Brain pericyte (primary cell): ENCODE measurements at regions not wholly inside any gene's neighbourhood (a gene's known extent, or its start where the extent isn't known, plus 50 kb on each side); places are given as distances from the start of the nearest gene placed in this dataset.

Experiments
- DNase-seq: peaks from one replicate; pipeline ENCODE4 v3.0.0-alpha.2; 2012; ENCODE audit warnings: low read depth, low spot score

DNA sequence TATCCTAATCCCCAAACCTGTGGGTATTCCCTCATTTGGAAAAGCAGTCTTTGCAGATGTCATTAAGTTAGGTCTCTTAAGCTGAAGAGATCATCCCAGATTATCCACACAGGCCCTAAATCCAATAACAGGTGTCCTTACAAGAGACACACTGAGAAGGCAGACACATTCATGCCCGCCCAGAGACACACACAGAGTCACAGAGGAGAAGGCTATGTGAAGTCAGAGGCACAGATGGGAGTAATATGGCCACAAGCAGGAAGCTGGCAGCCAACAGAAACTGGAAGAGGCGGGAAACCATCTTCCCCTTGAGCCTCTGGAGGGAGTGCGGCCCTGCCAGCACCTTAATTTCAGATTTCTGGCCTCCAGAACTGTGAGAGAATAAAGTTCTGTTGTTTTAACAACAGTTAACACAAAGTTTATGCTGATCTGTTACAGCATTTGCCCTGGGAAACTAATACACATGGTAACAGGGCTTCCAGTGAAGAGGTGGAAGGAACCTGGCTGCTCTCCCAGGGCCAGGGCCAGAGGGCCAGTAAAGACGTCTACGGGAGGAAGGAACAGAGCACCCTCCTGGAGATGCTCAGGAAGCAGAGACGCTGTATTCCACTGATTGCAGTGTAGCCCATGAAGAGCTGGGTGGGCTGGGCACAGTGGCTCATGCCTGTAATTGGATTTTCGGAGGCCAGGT, 217.5 kb downstream of the GLI2 start:
- no peak for DNase-seq

DNA sequence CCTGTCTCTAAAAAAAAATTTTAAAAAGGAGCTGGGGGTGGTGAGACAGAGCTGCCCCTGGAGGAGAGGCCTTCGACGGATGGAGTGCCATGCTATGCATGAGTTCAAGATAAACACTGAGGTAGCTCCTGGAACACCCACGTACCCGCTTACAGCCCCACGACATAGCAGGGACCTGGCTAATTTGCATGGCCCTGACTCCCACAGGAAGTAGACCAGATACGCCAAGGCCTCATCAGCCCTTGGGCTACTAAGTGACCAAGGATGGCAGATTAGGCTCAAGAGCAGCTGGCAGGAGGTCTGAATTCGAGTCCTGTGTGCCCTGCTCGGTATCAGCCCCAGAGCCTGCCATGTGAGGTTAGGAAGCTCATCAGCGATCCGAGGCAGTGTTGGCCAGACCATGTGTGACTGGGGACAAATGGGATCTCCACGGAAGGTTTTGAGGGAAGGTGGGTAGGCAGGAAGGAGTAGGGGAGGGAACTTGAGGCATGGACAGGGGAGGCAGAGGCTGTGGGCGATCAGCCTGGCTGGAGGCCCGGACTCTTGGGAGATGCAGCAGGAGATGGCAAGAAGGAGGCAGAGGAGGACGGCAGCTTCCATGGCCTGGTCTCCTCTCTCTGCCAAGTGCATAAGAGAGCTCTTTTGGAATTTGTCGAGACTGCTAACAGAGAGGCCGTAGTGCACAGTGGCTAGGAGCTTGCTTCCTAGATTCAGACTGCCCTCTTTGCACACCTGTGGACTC, 218.3 kb downstream of the GLI2 start:
- no peak for DNase-seq

DNA sequence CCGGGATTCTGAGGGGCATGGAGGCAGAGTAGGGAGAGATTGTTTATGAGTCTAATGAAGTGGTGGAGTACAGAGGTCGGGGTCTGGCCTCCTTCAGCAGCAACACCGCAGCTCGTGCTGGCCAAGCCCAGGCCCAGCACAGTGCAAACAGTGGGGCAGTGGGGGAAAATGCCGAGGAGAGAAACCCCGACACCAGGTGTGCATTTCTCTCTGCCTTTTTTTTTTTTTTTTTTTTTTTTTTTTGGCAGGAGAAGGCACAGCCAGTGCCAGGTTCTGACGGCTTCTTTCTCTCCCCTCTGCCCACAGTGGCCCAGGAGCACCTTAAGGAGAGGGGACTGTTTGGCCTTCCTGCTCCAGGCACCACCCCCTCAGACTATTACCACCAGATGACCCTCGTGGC, 219.3 kb downstream of the GLI2 start:
- DNase-seq = no peak

DNA sequence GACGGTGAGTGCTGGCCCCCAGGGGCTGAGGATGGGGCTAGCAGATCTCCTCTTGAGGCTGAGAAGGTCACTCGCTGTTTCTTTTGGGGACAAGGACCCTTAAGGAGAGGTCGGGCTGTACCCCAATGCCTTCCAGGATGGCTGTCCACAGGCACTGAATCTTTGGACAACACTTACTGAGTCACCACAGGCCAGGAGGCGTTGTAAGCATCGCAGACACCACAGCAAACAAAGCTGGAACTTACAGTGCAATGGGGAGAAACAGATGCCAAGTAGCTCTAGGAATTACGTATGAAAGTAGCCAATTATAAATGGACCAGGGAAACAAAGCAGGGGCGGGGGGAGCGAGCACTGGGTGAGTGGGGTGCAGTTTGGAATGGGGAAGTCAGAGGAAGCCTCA, 219.8 kb downstream of the GLI2 start:
- no peak for DNase-seq

DNA sequence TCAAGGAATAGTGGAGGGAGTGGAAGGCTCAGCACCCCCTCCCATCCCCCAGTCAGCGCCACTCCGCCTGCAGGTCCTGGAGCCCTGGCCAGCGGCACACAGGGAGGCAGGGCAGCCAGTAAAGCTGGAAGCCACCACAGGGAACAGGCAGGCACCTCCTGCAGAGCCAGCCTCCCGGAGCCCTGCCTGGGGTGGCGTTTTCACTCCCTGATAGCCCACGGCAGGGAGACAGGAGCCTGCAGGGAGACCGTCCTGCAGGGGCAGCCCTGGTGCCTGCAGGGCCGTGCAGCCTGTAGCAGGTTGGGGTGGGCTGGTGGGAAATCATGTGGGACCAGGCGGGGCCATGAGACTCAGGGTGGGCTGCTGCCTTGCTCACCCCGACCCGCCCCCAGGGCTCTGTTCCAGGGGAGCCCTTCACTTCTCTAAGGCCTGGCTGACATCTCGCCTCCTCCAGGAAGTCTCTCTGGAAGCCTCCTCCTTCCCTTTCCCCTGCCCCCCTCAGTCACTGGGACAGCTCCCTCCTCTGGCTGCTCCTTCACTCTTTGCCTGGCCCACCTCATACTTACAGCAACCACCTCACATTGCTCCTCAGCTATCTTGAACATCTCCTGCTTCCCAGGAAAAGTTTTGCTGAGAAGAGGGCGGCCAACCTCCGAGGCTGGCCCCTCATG, 221.0 kb downstream of the GLI2 start:
- DNase-seq = no peak

DNA sequence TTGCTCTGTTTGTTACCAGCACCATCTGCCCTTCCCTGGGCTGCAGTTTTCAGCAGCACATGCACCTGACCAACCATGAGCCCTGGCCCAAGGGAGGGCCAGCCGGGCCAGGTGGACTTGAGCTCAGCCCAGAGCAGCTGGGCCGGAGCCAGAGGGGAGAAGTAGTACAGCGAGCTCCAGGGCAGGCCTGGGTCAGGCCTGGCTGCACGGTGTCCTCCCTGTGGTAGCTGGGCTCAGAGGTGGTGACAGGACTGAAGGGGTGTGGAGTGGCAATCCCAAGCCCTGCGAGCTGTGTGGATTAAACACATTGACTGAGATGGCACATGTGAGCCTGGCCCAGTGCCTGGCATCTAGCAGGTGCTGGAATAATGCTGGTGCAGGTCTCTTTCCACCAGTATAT, 222.2 kb downstream of the GLI2 start:
- no peak for DNase-seq

DNA sequence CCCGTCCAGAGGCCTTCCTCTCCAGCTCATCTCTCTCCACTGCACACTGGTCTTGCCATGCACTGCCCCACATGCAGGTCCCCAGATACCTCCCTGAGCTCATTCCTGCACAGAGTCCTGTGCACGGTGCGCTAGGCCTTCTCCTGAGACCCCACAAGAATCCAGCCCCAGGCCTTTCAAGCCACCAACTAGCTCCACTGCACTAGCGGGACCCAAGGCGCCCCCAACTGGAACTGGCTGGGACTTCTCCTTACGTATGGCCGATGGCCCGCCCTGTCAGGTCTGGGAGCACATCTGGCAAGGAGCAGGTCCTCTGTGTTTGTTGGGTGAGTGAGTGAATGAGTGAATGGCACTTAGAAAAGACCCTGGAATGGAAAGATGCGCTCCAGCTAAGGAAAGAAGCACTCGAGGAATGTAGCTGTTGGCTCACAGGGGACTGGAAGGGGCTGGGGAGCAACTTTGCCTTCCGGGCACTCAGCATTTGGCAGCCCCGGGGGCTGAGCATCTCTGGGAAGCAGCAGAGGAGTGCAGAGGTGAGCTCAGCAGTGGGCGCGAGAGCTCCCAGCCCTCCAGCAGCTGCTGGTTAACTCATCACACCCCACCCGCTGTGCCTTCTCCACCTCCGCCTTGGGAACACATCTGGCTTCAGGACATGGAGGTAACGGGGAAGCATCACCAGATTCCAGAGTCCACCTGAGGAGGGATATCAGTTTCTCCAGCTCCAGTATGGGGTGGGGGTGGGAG, 223.1 kb downstream of the GLI2 start:
- no peak for DNase-seq

DNA sequence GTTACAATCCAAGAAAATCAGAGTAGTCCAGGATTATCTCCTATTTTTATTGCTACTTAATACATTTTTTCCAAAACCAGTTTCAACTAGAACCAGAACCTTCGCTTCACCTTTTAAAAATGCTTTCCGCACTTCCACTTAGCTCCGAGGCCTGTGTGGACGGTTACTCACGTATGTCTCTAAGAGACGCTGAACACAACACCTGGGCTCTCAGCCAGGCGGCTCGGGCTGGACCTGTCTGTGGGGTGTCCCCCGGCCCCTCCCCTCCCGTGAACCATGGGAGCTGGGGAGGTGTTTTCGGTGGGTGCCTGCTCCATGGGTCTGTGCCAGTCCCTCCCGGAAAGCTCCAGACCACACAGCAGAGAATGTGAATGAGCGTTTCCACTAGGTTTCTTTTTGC, 223.8 kb downstream of the GLI2 start:
- DNase-seq = no peak

DNA sequence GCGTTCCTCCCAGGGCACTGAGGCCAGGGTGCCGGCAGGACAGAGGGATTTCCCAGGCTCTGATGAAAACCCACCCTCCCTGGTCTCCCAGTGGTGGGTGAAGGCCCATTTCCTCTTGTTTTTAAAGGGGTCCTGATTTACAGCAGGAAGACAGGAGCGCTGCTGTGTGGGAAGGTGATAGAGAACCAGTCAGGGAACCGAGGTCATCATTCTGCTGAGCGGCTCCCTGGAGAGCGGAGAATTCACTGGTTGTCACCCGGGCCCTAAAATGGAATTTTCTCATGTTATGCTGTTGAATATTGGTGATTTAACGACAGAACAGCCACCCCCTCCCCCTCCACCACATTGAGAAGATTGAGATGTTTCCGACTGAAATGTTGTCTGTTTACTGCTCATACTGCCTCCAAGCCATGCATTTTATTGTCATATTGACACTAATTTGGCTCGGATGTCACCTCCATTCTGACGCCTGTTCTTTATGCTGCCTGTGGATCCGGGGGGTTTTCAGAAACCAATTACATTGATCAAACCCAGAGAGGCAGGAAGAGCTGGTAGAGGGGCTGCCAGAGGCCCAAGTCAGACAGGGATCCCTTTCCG, 225.2 kb downstream of the GLI2 start:
- no peak for DNase-seq

DNA sequence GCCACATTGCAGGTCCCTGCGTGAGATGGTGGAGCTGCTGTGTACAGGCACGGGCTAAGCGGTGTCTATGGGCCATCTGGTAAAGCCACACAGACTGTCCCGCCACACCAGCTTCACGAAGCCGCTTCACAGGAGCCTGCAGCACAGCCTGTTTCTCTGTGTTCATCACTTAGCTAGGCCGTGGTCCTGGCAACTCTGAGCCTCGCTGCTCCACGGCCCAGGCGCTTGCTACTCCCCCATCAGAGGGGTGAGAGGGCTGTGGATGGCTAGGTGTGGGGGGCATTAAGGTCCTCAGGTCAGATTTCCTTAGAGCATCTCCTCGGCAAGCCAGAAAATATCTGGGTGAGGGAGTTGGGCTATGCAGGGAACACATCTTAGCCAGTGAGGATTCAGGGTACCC, 225.7 kb downstream of the GLI2 start:
- no peak for DNase-seq

DNA sequence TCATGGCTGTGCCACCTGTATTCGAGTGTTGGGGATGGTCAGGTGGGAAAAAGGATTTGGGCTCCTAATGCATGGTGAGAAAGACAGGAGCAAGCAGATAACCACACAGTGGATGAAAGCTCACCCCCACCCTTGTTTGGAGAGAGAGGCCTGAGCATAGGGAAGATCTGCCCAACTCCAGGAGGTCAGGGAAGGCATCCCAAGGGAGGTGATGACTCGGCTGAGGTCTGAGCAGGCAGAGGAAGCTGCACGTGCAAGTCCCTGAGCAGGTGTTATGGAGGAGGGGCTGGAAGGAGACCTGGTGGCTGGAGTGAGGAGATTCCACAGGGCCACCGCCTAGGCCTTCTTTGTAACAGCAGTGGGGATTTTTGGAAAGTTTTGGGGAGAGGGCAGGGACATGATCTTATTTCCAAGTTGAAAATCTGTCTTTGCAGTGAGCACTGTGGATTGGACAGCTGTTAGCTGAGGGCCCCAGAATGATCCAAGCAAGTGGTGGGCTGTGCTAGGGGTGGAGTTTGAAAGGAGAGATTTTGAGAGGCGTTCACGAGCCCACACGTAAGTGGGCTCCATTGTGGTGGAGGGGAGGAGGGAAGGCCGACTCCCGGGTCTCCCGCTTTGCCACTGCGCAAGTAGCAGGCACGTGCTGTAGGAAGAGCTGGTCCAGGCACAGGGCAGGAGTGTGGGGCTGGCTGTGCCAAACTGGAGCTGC, 228.5 kb downstream of the GLI2 start:
- no peak for DNase-seq

DNA sequence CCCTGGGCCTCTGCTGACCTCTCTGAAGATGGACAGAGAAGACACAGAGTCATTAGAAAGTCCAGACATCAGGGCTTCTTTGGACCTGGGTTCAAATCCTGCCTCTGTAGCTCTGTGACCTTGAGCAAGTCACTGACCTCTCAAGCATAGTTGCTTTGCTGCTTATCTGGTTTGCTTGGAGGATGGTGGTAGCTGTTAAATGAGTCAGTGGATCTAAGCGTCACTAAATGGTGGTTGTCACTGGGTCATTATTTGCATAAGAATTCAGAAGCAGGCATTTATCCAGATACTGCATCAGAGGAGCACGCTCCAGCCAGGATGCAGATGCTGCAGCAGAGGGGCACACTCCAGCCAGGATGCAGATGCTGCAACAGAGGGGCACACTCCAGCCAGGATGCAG, 229.2 kb downstream of the GLI2 start:
- DNase-seq = no peak

DNA sequence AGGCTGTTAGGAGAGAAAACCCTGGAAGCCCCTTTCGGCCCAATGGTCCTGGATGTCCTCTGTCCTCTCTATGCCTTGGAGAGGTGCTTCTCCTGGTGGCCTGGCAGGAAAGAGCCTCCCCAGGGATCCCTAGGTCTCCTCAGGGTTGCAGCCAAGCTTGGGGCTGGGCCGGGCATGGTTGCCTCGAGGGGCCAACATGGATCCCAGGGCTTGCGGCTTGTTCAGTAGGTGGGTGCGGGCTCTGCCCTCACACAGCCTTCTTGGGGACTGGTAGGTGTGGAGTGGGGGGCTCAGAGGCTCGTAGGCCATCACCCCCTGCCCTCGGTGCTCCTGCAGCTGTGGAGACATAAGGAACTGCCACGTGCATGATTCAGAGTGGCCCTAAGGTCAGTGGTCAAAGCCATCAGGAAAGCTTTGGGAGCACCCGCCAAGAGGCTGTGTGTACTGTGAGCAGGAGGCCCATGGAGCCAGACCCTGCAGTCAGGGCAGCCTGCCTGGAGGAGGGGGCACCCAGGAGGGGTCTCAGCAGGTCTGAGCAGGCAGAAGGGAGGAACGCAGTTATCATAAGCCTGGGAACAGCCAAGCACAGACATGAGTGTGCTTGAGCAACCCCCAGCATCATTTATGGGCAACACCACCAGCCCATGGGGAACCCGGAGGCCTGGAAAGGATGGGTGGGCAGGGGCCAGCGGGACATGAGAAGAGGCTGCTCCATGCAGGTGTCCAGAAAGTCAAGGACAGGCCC, 231.0 kb downstream of the GLI2 start:
- no peak for DNase-seq

DNA sequence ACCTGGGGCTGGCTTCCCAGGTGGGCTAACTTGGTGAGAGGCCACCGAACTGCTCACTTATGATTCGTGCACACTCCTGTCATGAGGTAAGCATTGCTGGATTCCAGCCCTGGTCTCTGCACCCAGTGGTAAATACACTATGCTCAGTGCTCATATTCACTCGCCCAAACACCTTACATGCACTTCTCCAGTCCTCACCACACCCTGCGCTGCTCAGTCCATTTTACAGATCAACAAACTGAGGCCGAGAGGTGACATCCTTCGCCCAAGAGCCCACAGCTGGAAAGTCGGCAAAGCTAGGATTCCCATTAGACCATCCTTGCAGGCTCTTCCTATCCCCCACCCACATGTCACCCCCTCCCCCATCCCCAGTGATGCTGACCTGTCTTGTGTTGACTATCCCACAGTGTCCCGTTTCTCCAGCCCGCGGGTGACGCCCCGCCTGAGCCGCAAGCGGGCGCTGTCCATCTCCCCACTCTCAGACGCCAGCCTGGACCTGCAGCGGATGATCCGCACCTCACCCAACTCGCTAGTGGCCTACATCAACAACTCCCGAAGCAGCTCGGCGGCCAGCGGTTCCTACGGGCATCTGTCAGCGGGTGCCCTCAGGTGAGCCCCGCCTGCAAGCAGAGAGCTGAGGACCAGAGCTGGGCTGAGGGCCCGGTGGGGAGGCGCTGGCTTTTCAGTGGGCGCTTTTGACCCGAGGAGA, 232.8 kb downstream of the GLI2 start:
- DNase-seq = no peak

DNA sequence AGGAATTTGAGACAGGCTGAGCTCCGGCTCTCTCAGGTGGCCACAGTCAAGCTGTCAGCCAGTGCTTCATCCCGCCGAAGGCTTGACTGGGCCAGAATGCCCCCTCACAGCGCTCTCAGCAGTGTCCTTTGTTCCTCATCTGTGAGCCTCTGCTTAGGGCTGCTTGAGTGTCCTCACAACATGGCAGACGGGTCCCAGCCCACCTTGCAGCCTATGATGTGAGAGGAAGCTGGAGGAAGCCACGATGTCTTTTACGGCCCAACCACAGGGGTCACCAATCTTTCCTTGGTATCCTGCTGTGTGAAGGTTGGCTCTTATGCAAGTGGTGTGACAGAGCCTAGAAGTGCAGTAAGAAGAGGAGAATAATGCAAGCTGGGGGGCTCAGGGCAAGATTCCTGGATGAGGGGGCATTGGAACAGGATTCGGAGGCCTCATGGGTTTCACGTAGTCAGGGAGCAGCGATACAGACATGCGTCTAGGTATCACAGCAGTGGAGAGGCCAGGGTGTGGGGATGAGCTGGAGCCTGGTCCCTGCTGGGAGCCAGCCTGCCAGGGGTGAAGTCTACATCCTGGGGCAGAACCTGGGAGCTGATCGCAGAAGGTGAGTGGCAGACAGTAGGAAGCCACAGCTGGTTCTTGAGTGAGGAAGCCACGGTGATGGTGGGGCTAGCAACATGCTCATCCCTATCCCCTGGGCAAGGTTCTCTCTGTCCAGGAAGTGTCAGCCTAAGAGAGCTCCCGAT, 234.1 kb downstream of the GLI2 start:
- DNase-seq = no peak

DNA sequence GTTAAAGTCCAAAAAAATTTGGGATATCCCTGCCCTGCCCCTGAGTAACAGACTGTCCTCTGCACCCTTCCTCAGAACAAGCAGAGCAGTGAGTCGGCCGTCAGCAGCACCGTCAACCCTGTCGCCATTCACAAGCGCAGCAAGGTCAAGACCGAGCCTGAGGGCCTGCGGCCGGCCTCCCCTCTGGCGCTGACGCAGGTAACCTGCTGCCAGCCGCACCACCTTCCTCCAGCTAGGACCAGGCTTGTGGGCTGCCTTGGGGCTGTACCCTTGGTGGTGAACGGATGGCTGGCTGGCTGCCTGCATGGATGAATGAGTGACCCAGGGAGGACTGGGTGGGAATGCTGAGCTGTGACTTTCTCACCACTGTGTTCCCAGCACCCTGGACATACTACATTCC, 236.2 kb downstream of the GLI2 start:
- DNase-seq = no peak

DNA sequence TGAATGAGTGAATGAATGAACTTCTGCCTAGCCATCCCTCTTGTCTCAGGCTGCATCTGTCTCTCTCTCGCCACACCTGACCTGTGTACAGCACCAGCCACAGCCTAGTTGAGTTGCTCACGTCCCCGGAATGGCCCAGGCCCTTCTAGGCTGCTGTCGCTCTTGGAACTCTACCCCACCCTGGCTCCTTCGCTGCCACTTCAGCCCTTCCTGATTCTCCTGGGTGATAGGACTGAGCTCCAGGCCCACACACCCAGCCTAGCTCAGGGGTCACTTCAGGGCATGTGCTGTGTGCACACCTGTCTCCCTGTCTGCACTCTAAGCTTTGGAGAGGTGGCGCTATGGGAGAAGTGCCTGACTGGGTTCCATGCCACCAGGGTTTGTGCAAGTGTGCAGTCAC, 236.6 kb downstream of the GLI2 start:
- no peak for DNase-seq

DNA sequence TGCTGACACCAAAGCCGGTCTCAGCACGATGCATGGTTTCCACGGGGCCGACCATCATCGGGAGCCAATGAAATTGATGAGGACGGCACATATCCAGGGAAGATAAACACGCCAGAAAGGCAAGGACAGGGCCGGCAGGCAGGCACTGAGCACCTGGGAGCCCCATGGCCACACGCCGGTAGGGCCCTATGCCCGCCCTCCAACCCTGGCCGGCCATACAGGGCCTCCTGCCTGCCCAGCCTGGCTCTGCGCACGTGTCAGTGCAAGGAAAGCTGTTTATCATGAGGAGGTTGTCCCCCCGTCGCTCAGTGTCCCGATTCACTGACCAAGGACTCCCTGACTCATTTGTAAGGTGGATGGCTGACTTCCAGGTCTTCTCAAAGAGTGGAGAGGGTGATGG, 237.5 kb downstream of the GLI2 start:
- DNase-seq = no peak

DNA sequence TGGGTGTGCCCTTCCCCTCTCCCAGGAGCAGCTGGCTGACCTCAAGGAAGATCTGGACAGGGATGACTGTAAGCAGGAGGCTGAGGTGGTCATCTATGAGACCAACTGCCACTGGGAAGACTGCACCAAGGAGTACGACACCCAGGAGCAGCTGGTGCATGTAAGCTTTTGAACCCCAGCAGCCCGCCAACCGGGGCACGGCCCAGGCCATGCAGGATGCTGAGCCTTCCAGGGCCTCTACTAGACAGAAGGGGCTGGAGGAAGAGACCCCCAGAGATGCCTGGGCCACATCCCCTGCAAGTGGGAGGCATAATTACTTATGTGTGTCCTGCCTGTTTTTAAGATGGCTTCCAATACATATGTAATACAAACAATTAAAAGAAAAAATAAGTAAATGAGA, 239.3 kb downstream of the GLI2 start:
- no peak for DNase-seq
